Kidney (tissue), 13 donors: ENCODE measurements at regions not wholly inside any gene's neighbourhood (a gene's known extent, or its start where the extent isn't known, plus 50 kb on each side); places are given as distances from the start of the nearest gene placed in this dataset.

ENCODE experiments used
- DNase-seq, 5 donors: peaks; one replicate each; pipeline ENCODE4 v3.0.0-alpha.2; 2013 to 2020
- FAIRE-seq: peaks from 2 replicates; lab custom pipeline; 2012; peaks lifted over from hg19 to GRCh38; lab: Jason Lieb, UNC
- H3K27ac ChIP-seq, 2 donors: one replicate each; pipeline ENCODE4 v1.7.0; 2013; ENCODE audit warnings: low read depth in 2 of 2, low read length in 2 of 2, inconsistent platforms in 1 of 2
- H3K27me3 ChIP-seq: one replicate; pipeline ENCODE4 v1.7.1; 2013; ENCODE audit warnings: low read length, inconsistent platforms; ENCODE audit not compliant: control insufficient read depth, insufficient read depth
- H3K36me3 ChIP-seq, 3 donors: one replicate each; pipeline versions ENCODE4 v1.7.0 to v1.7.1; 2013; ENCODE audit warnings: low read length in 3 of 3, control low read depth in 1 of 3, inconsistent platforms in 1 of 3; ENCODE audit not compliant: insufficient read depth in 3 of 3, control insufficient read depth in 2 of 3
- H3K4me1 ChIP-seq, 3 donors: one replicate each; pipeline versions ENCODE4 v1.7.0 to v1.7.1; 2013; ENCODE audit warnings: low read length in 3 of 3, inconsistent platforms in 1 of 3, low read depth in 1 of 3; ENCODE audit not compliant: control insufficient read depth in 2 of 3, insufficient read depth in 2 of 3
- H3K4me3 ChIP-seq, 3 donors: one replicate each; pipeline versions ENCODE4 v1.7.0 to v1.8.1; 2013; ENCODE audit warnings: low read length in 3 of 3, control low read depth in 1 of 3, inconsistent platforms in 1 of 3
- H3K9ac ChIP-seq, 3 donors: one replicate each; pipeline versions ENCODE4 v1.7.0 to v1.7.1; 2013; ENCODE audit warnings: low read length in 3 of 3, control low read depth in 1 of 3, inconsistent platforms in 1 of 3
- H3K9me3 ChIP-seq, 3 donors: one replicate each; pipeline versions ENCODE4 v1.7.0 to v1.7.1; 2013; ENCODE audit warnings: low read length in 3 of 3, control low read depth in 1 of 3, inconsistent platforms in 1 of 3; ENCODE audit not compliant: control insufficient read depth in 2 of 3, insufficient read depth in 1 of 3
- intact Hi-C: fragments of 100-400 bp; cut with DNase I; formaldehyde crosslinking; loops from one replicate; pipeline ENCODE4 v1.11.1; 2022
- TF ChIP-seq, protein P1 (sequence below): IDR thresholded peaks from 3 replicates; pipeline ENCODE4 v1.5.1; 2012; ENCODE audit warnings: mild to moderate bottlenecking, moderate library complexity, borderline replicate concordance; ENCODE audit not compliant: insufficient read depth; ENCODE audit errors: extremely low read depth
- donor health status: control.
- donor health status: control.
- donor health status: control.
- donor health status: control.
- donor health status: control.
- donor health status: DM: yes; HTN: yes; CAD: no.
- donor health status: Normal renal cell carcinoma (clear cell type).

DNA sequence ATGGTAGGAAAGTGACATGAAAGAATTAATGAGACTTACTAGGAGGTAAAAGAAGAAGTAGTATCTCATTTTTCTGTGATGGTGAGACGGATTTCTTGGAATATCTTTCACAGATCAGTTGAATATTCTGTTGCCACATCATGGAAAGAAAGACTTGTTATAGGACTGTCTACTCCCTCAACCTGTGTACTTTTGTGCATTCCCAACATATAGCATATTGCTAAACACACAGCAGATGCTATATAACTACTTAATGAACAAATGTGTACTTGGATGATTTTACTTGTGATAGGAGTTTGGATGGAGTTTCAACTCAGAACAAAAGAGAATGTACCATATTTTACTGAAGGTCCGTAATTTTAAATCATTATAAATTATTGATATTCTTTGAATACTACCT lies 128.5 kb downstream of the LURAP1L start:
- FAIRE-seq (no peak), DNase-seq (no peak)

GRCh38 chr9:12904261-12905000 lies 129.6 kb downstream of the LURAP1L start:
- TF ChIP-seq, protein P1, sequence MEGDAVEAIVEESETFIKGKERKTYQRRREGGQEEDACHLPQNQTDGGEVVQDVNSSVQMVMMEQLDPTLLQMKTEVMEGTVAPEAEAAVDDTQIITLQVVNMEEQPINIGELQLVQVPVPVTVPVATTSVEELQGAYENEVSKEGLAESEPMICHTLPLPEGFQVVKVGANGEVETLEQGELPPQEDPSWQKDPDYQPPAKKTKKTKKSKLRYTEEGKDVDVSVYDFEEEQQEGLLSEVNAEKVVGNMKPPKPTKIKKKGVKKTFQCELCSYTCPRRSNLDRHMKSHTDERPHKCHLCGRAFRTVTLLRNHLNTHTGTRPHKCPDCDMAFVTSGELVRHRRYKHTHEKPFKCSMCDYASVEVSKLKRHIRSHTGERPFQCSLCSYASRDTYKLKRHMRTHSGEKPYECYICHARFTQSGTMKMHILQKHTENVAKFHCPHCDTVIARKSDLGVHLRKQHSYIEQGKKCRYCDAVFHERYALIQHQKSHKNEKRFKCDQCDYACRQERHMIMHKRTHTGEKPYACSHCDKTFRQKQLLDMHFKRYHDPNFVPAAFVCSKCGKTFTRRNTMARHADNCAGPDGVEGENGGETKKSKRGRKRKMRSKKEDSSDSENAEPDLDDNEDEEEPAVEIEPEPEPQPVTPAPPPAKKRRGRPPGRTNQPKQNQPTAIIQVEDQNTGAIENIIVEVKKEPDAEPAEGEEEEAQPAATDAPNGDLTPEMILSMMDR: no peak
- Histone ChIP-seq H3K4me3 (no peak overlapping the region), H3K36me3 (no peaks in the 10 kb centered on the region), H3K9me3 (peaks cover 0 to 3% (median 0%) of the 10 kb centered on the region in 3 donors), H3K27me3 (no peaks in the 10 kb centered on the region), H3K27ac (no peak overlapping the region), H3K4me1 (no peaks in the 10 kb centered on the region), H3K9ac (no peak overlapping the region)
- DNase-seq (no peak), FAIRE-seq (no peak)
- intact Hi-C loops: no loop called here

More for the DNA sequence above, 128.5 kb downstream of the LURAP1L start:
- H3K27ac ChIP-seq: no peak overlapping the region
- no peak overlapping the region for H3K4me3 ChIP-seq
- peaks cover 0 to 9% (median 0%) of the 10 kb centered on the region in 3 donors for H3K9me3 ChIP-seq
- H3K27me3 ChIP-seq: no peaks in the 10 kb centered on the region
- intact Hi-C loops: no loop called here
- H3K9ac ChIP-seq: no peak overlapping the region
- H3K4me1 ChIP-seq: no peaks in the 10 kb centered on the region
- no peaks in the 10 kb centered on the region for H3K36me3 ChIP-seq
- TF ChIP-seq, protein P1: no peak

- H3K36me3 ChIP-seq: no peaks in the 10 kb centered on the region
- H3K27ac ChIP-seq: no peak overlapping the region
- H3K4me3 ChIP-seq: no peak overlapping the region
- FAIRE-seq (no peak), DNase-seq (no peak)
- TF ChIP-seq, protein P1: no peak
- H3K9me3 ChIP-seq: no peaks in the 10 kb centered on the region
- no peaks in the 10 kb centered on the region for H3K27me3 ChIP-seq
- no peak overlapping the region for H3K9ac ChIP-seq
- intact Hi-C loops: no loop called here
- no peaks in the 10 kb centered on the region for H3K4me1 ChIP-seq
These were observed 131.8 kb downstream of the LURAP1L start for GRCh38 chr9:12906646-12907045.
